ENCODE measurements at regions not wholly inside any gene's neighbourhood (a gene's known extent, or its start where the extent isn't known, plus 50 kb on each side); places are given as distances from the start of the nearest gene placed in this dataset.

GRCh38 chr1:5317391-5317790 is 663.0 kb downstream of the AJAP1 start:
- no peak for DNase-seq

- no peak for DNase-seq
Measured at GRCh38 chr1:5312862-5313261, 658.5 kb downstream of the AJAP1 start.

- DNase-seq, result no peak
Measured at GRCh38 chr1:5312293-5312674, 657.9 kb downstream of the AJAP1 start.

- DNase-seq, result no peak
Measured at GRCh38 chr1:5311634-5312292, 657.4 kb downstream of the AJAP1 start.

- no peak for DNase-seq
Measured at GRCh38 chr1:5311147-5311546, 656.7 kb downstream of the AJAP1 start.

- no peak for DNase-seq
Measured at GRCh38 chr1:5308249-5308648, 653.8 kb downstream of the AJAP1 start.

GRCh38 chr1:5304702-5305101 is 650.3 kb downstream of the AJAP1 start:
- DNase-seq, result no peak

- no peak for DNase-seq
Measured at GRCh38 chr1:5298376-5298775, 644.0 kb downstream of the AJAP1 start.

- no peak for DNase-seq
Measured at GRCh38 chr1:5297886-5298239, 643.5 kb downstream of the AJAP1 start.

- DNase-seq, result no peak
Measured at GRCh38 chr1:5297180-5297885, 642.9 kb downstream of the AJAP1 start.

- no peak for DNase-seq
Measured at GRCh38 chr1:5296557-5297179, 642.3 kb downstream of the AJAP1 start.

- DNase-seq, result no peak
Measured at GRCh38 chr1:5296095-5296494, 641.7 kb downstream of the AJAP1 start.

GRCh38 chr1:5291889-5292288 is 637.5 kb downstream of the AJAP1 start:
- no peak for DNase-seq

GRCh38 chr1:5287178-5288150 is 633.1 kb downstream of the AJAP1 start:
- DNase-seq, result no peak

- DNase-seq, result peak in 2 of 4 experiments; percentile 17 to 26
Measured at GRCh38 chr1:5286244-5286643, 631.8 kb downstream of the AJAP1 start.

GRCh38 chr1:5274527-5274926 is 620.1 kb downstream of the AJAP1 start:
- DNase-seq, result no peak

- no peak for DNase-seq
Measured at GRCh38 chr1:5273280-5274003, 619.0 kb downstream of the AJAP1 start.

GRCh38 chr1:5272325-5272724 is 617.9 kb downstream of the AJAP1 start:
- DNase-seq, result no peak

GRCh38 chr1:5271264-5271663 is 616.9 kb downstream of the AJAP1 start:
- DNase-seq, result no peak

- no peak for DNase-seq
Measured at GRCh38 chr1:5269901-5270300, 615.5 kb downstream of the AJAP1 start.

GRCh38 chr1:5267603-5268235 is 613.3 kb downstream of the AJAP1 start:
- no peak for DNase-seq
